ENCODE measurements at regions not wholly inside any gene's neighbourhood (a gene's known extent, or its start where the extent isn't known, plus 50 kb on each side); places are given as distances from the start of the nearest gene placed in this dataset.
A peak's percentile ranks its signal among the peaks of the same experiment; 100 is the strongest.
"Not testable (repeated sequence)": the region's sequence is repeated elsewhere in the genome, so short reads cannot be mapped to it uniquely, and the experiment has no call there.

DNA sequence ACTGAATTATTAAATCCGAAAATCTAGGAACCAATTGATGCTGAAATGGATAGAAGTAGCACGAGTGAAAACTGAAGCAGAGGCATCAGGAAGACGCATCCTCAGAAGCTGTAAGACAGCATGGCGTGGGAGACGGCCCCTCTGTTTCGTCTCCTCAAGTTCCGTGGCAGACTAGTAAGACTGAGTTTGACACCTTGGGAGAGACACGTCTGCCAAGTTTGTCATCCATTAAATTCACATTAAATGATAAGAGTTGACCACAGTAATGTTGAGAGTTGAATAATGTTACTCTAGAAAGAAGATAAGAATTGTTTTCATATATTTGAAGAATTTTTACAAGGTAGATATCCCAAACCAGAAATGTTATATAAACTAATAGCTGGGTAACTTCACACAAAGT lies 736.1 kb upstream of the FRG1 start:
- no peak for DNase-seq

DNA sequence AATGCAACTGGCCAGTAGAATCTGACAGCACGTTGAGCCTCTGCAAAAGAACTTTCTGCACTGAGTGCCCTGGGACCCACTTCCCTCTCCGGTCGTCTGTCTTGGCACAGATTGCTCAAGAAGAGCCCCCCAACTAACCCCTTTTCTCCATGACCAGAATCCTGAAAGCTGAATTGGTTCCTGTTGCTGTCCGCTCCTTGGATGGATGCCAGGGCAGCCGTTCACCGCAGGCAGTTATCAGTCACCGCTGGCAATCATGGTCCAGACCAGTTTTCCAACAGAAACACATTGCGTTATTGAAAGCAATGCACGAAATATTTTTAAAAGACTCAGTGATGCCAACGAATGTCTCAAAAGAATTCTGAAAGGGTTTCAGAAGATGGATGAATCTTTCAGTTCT lies 733.7 kb upstream of the FRG1 start:
- DNase-seq = no peak

DNA sequence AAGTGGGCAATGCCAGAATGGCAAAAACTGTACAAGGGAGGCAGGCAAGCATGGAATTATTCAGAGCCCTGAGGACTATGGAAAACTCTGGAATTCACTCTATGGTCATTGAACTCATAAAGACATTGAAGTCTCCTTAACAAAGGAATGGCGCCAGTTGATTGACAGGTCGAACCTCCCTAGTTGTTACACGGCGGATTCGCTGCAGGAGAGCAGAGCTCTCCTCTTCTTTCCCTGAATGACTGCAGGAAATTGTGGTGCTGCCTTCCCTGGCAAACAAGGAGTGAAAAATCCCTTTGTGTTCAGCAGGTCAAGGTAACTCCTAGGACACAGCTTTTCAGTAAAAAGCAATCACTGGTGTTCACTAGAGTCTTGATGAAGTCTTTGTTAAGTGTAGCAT lies 732.8 kb upstream of the FRG1 start:
- no peak for DNase-seq

DNA sequence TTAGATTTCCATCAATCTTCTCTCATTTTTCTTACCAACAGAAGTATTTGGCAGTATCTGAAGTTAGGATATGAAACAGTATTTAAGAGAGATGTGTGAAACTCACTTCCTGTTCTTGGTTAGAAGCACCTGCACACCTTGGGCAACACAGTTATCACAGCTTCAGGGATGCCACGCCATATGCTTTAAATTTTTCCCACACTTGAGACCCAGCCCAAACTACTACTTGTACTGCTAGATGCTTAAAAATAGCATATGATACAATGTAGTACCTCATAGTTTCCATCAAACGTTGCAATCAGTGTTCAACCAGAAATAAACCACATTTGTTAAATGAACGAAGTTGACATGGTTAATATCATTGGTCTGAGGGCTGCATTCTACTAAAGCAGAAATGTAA lies 725.1 kb upstream of the FRG1 start:
- DNase-seq = no peak

DNA sequence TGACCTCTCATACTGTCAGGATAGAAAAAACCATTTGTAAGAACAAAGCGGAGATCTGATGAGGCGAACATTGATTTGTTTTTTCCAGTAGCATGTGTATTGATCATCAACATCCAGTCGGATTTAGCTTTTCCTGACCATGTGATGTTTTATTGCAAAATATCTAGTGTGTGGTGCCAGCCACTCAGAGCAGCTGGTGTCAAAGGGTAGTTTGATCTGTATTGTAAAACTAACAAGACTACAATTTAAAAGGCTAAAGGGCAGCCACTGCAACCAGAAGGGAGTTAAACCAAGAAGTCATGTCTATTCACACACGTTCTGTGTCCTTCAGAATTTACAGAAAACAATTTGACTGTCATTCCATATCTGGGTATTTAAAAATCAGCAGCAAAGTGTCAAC lies 719.0 kb upstream of the FRG1 start:
- DNase-seq = no peak

DNA sequence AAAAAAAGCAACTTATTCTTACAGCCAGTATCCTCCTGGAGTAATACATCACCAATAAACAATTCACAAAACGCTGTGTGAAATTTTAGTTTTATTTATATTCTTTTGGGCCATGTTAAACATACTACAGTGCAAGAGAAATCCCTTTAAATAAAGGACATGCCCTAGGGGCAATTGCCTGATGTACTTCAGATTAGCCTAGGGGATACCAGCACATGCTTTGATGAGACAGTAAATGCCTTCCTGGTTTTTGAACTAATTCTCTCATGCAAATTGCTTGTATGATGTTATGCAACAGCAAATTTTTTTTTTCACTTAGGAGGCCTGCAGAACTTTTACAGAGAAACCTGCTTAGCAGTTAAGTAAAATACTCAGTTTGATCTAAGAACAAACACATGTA lies 711.9 kb upstream of the FRG1 start:
- no peak for DNase-seq

DNA sequence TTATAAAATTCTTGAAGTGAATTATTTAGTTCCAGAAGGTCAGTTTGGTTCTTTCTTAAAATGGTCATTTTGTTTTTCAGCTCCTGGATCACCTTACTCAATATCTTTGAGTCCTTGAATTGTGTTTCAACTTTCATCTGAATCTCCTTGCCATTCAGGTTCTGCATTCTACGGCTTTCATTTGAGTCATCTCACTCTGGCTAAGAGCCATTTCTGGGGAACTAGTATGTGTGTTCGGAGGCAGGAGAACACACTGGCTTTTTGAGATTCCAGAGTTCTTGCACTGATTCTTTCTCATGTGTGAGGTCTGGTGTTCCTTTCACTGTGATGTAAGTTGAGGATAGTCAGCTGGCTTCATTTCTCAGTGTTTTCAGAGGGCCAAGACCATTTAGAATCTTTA lies 708.4 kb upstream of the FRG1 start:
- DNase-seq = no peak

DNA sequence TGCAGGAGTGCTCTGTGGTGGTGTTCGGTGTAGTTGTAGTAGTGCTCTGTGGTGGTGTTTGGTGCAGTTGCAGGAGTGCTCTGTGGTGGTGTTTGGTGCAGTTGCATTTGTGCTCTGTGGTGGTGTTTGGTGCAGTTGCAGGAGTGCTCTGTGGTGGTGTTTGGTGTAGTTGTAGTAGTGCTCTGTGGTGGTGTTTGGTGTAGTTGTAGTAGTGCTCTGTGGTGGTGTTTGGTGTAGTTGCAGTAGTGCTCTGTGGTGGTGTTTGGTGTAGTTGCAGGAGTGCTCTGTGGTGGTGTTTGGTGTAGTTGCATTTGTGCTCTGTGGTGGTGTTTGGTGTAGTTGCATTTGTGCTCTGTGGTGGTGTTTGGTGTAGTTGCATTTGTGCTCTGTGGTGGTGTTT lies 706.9 kb upstream of the FRG1 start:
- DNase-seq = not testable (repeated sequence)

DNA sequence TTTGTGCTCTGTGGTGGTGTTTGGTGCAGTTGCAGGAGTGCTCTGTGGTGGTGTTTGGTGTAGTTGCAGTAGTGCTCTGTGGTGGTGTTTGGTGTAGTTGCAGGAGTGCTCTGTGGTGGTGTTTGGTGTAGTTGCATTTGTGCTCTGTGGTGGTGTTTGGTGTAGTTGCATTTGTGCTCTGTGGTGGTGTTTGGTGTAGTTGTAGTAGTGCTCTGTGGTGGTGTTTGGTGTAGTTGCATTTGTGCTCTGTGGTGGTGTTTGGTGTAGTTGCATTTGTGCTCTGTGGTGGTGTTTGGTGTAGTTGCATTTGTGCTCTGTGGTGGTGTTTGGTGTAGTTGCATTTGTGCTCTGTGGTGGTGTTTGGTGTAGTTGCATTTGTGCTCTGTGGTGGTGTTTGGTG lies 705.7 kb upstream of the FRG1 start:
- DNase-seq = not testable (repeated sequence)

DNA sequence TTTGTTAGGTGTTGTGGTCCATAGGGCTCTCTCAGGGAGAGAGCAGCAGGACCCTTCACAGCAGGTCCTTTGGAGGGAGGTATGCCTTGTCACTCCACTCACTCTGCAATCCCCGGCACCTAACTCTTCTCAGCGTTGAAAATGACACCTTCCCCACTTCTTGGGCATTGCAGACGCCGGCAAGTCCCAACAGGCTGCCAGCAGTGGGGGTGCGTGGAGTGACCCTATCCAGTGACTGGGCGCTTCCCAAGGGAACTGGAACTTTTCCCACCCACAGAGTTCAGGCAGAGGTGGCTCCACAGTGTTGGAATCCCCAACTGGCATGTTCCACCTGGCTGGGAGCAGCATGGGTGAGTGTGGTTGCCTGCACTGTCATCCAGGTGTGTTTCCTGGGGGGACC lies 705.1 kb upstream of the FRG1 start:
- DNase-seq = no peak

DNA sequence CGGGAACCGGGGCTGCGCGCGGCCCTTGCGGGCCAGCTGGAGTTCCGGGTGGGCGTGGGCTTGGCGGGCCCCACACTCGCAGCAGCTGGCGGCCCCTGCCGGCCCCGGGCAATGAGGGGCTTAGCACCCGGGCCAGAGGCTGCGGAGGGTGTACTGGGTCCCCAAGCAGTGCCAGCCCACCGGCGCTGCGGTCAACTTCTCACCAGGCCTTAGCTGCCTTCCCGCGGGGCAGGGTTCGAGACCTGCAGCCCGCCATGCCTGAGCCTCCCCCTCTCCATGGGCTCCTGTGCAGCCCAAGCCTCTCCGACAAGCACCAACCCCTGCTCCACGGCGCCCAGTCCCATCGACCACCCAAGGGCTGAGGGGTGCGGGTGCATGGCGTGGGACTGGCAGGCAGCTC lies 704.4 kb upstream of the FRG1 start:
- not testable (repeated sequence) for DNase-seq

DNA sequence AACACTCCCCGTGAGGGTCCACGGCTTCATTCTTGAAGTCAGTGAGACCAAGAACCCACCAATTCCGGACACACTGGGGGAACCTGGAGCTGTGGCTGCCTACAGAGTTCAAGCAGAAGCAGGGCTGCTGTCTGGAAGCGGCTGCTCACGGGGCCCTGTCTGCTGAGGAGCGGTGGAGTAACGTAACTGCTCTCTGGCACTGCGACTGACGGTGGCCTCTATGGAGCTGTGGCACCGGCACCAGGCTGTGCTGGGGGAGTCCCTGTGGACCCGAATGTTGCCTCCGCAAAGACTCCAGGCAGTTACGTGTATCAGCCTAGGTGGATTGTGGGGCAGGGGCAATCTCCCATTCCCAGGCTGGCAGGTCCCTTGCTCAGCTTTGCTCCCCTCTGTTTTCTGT lies 703.3 kb upstream of the FRG1 start:
- DNase-seq = no peak

DNA sequence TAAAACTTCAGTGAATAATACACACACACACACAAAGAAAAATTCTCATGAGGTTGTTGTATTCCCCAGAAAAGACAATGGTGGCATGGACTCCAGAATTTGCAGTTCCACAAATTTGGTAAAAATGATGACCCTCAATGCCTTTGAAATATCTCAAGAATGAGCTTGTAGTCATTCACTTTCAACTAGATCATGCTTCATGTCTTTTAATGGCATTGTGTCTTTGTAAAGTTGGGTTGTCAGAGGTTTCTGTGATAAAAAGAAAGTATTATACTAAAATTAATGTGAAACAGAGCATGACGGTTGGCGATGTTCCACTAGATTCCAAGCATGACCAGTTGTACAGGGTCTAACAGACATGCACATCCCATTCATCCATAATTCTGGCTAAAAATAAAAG lies 685.0 kb upstream of the FRG1 start:
- no peak for DNase-seq

DNA sequence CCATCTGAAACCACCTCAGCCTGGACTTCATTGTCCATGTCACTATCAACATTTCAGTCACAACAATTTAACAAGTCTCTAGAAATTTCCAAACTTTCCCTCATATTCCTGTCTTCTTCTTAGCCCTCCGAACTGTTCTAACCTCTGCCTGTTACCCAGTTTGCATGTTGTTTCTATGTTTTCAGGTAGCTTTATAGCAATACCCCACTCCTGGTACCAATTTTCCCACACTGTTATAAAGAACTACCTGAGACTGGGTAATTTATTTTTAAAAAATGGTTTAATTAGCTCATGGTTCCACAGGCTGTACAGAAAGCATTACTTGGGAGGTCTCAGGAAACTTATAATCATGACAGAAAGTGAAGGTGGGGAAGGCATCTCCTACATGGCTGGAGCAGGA lies 679.2 kb upstream of the FRG1 start:
- DNase-seq = no peak

DNA sequence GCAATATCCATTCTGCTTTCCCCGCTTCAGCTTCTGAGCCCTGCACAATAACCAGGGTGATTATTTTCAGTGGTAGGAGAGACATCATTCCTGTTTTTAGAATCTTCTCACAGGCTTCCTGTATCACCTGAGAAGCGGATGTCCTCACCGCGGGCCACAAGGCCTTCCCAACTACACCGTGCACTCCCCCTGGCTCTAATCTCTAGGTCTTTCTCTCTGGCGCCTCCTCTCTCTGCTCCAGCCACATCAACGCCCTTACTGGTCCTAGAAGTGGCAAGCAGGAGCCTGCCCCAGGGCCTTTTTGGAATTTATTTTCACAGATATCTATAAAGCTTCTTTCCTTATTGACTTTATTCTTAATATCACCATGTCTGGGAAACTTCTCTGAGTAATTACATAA lies 675.2 kb upstream of the FRG1 start:
- no peak for DNase-seq

DNA sequence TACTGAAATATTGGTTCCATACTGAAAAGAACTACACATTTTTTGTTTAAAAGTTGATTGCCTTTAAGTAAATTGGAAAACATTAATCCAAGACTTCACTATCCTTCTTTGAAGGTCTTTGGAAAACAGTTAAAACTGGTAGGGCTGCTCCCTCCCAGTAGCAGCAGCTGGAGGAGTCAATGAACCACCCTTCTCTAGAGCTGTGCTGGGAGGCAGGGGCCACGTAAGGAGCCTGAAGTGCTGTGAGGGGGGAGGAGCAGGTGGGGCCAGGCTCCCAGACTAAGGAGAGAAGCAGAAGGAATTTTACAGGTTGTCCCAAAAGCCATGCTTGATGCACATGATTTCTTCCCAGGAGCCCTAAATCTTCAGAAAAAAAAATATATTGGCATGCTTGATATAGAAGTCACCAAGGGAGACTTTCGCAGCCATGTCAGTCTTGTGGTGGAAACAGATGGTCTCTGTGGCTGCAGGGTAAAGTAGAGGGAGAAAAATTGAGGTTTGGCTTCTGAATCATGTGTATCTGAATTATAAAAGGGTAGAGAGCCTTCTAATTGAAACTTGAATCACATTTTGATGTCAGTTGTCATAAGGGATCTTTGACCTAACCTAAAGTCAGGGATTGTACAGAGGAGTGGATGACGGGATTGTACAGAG lies 673.2 kb upstream of the FRG1 start:
- no peak for DNase-seq

DNA sequence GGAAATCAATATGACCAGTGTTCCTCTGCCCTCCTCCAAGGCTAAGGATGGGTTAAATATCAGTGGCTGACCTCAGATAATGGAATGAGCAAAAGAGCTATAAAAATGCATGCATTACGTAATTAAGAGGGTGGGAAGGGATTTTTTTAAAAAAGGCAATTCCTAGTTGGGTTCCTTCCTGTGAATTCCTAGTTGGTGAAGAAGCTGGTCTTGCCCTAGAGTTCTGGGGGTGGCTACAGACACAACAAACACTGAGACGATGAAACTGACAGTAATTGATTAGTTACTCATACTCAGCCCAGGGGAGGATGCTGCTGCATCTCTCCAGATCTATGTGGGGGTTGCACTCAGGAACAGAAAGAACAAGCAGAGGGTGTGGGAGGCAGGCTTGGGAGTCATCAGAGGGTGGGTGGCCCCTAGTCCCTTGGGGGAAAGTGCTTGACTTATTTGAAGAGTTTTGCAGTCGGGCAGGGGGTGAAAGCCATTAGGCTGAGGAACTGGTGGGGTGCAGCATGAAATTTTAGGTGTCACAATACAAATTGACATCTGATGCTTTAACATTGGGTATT lies 662.0 kb upstream of the FRG1 start:
- no peak for DNase-seq

DNA sequence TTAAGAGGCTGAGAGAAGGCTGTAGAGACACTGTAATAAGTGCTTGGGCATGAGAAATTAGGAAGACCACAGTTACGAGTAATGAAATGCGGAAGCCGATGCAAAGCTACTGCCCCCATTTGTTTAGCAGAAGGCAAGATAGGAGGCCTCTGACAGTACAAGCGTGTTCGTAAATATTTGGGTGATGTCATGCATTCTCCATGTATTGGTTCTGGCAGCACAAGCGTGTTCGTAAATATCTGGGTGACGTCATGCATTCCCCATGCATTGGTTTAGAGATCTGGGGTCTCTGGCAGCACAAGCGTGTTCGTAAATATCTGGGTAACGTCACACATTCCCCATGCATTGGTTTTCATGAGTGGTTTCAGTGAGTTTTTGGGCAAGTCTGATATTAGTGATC lies 661.5 kb upstream of the FRG1 start:
- DNase-seq = no peak

DNA sequence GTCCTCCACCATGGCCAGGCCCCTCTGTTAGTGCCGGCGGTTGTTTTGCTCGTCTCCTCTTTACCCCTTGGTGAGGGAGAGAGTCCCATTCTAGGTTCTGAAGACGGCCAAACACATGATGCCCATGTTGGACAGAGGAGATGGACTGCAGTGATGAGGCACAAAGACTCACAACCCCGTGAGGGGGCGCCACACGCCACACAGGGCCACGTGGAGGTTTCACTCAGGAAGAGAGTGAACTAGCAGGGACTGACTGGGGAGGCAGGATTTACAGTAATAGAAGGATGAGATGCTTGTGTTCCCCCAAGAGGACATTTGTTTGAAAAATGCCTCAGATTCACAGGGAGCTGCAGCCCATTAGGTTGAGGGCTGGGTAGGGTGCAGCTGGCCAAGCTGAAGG lies 655.3 kb upstream of the FRG1 start:
- DNase-seq = peak; percentile 0

DNA sequence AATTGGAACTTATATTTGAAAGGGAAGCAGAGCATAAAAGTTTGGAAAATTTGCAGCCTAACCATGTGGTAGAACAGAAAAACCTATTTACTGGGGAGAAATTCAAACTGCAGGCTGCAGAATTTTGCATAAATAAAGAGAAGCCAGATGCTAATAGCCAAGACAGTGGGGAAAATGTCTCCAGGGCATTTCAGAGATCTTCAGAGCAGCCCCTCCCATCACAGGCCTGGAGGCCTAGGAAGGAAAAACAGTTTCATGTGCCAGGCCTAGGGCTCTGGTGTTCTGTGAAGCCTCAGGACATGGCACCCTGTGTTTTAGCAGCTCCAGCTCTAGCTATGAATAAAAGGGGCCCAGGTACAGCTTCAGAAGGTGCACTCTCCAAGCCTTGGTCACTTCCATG lies 648.7 kb upstream of the FRG1 start:
- no peak for DNase-seq

DNA sequence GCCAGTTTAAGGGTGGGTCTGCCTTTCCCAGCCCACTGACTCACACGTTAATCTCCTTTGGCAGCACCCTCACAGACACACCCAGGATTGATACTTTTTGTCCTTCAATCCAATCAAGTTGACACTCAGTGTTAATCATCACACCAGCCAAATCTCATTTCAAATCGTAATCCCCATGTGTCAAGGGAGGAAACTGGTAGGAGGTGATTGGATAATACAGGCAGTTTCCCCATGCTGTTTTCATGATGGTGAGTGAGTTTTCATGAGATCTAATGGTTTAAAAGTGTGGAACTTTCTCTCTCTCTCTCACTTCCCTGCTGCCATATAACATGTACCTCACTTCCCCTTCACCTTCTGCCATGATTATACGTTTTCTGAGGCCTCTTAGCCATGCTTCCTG lies 647.2 kb upstream of the FRG1 start:
- DNase-seq = peak; percentile 88

DNA sequence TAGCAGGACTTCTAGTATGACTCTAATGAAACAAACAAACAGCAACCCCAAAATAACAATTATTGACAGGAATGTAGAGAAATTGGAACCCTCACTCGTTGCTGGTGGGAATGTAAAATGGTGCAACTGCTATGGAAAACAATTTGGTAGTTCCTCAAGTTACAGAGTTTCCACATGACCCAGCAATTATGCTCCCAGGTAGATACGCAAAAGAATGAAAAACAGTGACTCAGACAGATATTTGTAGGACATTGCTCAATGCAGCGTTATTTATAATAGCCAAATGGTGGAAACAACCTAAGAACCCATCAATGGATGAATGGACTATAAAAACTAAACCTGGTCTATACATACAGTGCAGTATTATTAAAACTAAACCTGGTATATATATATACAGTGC lies 646.1 kb upstream of the FRG1 start:
- DNase-seq = no peak

DNA sequence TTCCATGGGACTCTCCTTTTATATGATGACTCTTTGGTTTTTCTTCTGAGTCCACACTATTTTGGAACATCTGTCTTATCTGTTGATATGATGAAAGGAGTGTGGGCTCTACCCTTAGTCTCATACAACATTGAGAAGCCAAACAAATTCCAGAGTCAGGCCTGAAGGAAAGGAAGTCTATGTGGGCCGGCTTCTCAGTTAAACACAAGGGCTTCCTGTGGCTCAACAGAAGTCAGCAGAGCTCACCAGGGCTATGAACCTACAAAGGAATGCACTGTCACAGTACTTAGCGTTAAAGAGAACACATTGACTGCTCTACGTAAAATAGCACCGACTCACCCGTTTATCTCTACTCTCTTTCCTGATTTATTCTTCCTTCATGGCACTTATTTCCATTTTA lies 641.0 kb upstream of the FRG1 start:
- no peak for DNase-seq

DNA sequence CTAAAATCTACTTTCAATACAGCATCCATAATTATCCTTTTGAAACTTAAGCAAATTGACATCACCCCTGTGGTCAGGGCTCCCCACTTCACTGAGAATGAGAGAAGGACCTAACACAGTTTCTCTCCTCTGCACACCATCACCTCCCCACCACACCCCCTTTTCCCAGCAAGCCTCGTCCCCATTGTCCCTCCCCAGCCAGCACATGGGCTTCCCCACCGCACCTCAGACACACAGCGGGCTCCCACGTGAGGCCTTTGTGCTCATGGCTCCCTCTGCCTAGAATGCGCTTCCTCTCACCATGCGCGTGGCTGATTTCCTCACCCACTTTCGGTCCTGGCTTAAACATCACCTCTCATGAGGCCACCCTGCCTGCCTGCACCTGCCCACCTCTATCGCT lies 639.0 kb upstream of the FRG1 start:
- DNase-seq = no peak

DNA sequence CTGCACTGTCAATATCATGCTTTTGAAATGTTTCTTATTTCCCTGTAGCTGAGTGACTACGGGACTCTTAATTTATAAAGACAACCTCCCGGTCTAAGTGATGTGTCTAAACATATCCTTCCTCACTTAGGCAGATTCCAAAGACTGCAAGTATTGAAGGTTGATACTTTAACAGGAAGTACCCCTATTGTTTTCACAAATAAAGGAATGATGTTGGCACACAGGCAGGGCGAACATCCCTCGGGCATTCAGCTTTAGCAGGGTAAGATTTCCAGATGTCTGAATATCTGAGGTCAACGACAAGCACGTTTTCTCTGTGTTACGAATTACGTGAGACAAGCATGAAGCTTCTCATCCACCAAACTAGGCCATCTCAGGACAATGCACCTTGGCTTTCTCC lies 638.0 kb upstream of the FRG1 start:
- no peak for DNase-seq

DNA sequence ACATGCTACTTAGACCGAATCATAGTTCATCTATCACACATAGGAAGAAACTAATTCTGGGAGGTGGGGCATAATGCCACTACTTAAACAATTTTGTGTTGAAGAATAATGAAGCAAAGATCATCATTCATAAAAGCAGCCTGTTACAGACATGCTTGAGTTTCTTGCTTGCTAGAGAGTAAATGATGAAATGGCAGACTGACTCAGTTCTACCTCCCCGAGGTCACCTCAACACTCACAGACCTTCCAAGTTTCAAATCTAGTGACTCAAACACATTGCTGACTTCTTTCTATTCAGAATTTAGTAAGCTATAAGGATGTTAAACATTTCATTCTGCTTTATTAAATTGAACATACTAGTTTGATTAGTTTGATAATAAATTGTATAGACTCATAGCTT lies 636.5 kb upstream of the FRG1 start:
- DNase-seq = no peak
